Neutrophil (primary cell): ENCODE measurements at regions not wholly inside any gene's neighbourhood (a gene's known extent, or its start where the extent isn't known, plus 50 kb on each side); places are given as distances from the start of the nearest gene placed in this dataset.

Experiments
- H3K27ac ChIP-seq: fragments of 200-600 bp; sonication (generic); 2 replicates; pipeline ENCODE4 v1.5.1; 2016; ENCODE audit warnings: mild to moderate bottlenecking, moderate library complexity
- H3K27me3 ChIP-seq: fragments of 200-600 bp; sonication (generic); 2 replicates; pipeline ENCODE4 v1.6.0; 2016; ENCODE audit warnings: mild to moderate bottlenecking
- H3K36me3 ChIP-seq: fragments of 200-600 bp; sonication (generic); 2 replicates; pipeline ENCODE4 v1.5.1; 2017
- H3K4me1 ChIP-seq, 2 experiments: fragments of 200-600 bp in 1 of 2; sonication (generic) in 1 of 2; 1 replicate in 1 of 2; 2 replicates in 1 of 2; pipeline versions ENCODE4 v1.5.1 to v1.6.1; 2013 to 2016; ENCODE audit warnings: low read depth in 1 of 2, low read length in 1 of 2, mild to moderate bottlenecking in 1 of 2, moderate library complexity in 1 of 2; ENCODE audit not compliant: control insufficient read depth in 1 of 2, insufficient read depth in 1 of 2
- H3K4me3 ChIP-seq, 2 experiments: fragments of 200-600 bp in 1 of 2; sonication (generic) in 1 of 2; 1 replicate in 1 of 2; 2 replicates in 1 of 2; pipeline ENCODE4 v1.5.1; 2013 to 2016; ENCODE audit warnings: low read depth in 1 of 2, low read length in 1 of 2, mild to moderate bottlenecking in 1 of 2, moderate library complexity in 1 of 2
- H3K9me3 ChIP-seq: fragments of 200-600 bp; sonication (generic); 2 replicates; pipeline ENCODE4 v1.5.1; 2016
- TF ChIP-seq, protein P1 (sequence below): fragments of 200-600 bp; sonication (generic); IDR thresholded peaks from 2 replicates; pipeline ENCODE4 v1.5.1; 2016; ENCODE audit warnings: antibody characterized with exemption

GRCh38 chr16:27701381-27701780 lies 151.4 kb downstream of the KATNIP start:
- H3K27ac ChIP-seq = no peak overlapping the region
- H3K4me3 ChIP-seq = no peak overlapping the region
- no peaks in the 10 kb centered on the region for H3K4me1 ChIP-seq
- no peaks in the 10 kb centered on the region for H3K9me3 ChIP-seq
- TF ChIP-seq, protein P1, sequence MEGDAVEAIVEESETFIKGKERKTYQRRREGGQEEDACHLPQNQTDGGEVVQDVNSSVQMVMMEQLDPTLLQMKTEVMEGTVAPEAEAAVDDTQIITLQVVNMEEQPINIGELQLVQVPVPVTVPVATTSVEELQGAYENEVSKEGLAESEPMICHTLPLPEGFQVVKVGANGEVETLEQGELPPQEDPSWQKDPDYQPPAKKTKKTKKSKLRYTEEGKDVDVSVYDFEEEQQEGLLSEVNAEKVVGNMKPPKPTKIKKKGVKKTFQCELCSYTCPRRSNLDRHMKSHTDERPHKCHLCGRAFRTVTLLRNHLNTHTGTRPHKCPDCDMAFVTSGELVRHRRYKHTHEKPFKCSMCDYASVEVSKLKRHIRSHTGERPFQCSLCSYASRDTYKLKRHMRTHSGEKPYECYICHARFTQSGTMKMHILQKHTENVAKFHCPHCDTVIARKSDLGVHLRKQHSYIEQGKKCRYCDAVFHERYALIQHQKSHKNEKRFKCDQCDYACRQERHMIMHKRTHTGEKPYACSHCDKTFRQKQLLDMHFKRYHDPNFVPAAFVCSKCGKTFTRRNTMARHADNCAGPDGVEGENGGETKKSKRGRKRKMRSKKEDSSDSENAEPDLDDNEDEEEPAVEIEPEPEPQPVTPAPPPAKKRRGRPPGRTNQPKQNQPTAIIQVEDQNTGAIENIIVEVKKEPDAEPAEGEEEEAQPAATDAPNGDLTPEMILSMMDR = no peak
- H3K27me3 ChIP-seq = no peaks in the 10 kb centered on the region
- H3K36me3 ChIP-seq = peaks cover 20% of the 10 kb centered on the region

GRCh38 chr16:27703121-27703520 lies 153.2 kb downstream of the KATNIP start:
- H3K9me3 ChIP-seq = no peaks in the 10 kb centered on the region
- no peak overlapping the region for H3K27ac ChIP-seq
- H3K27me3 ChIP-seq = no peaks in the 10 kb centered on the region
- TF ChIP-seq, protein P1 = no peak
- no peaks in the 10 kb centered on the region for H3K4me1 ChIP-seq
- peaks cover 20% of the 10 kb centered on the region for H3K36me3 ChIP-seq
- H3K4me3 ChIP-seq = no peak overlapping the region

GRCh38 chr16:27703545-27703944 lies 153.6 kb downstream of the KATNIP start:
- Histone ChIP-seq H3K27ac (no peak overlapping the region), H3K4me1 (no peaks in the 10 kb centered on the region), H3K27me3 (no peaks in the 10 kb centered on the region), H3K9me3 (no peaks in the 10 kb centered on the region), H3K36me3 (peaks cover 20% of the 10 kb centered on the region), H3K4me3 (no peak overlapping the region)
- TF ChIP-seq, protein P1 = no peak

GRCh38 chr16:27704252-27704651 lies 154.3 kb downstream of the KATNIP start:
- H3K27me3 ChIP-seq = no peaks in the 10 kb centered on the region
- no peaks in the 10 kb centered on the region for H3K9me3 ChIP-seq
- peaks cover 18% of the 10 kb centered on the region for H3K36me3 ChIP-seq
- no peak overlapping the region for H3K4me3 ChIP-seq
- TF ChIP-seq, protein P1 = no peak
- H3K4me1 ChIP-seq = no peaks in the 10 kb centered on the region
- no peak overlapping the region for H3K27ac ChIP-seq

DNA sequence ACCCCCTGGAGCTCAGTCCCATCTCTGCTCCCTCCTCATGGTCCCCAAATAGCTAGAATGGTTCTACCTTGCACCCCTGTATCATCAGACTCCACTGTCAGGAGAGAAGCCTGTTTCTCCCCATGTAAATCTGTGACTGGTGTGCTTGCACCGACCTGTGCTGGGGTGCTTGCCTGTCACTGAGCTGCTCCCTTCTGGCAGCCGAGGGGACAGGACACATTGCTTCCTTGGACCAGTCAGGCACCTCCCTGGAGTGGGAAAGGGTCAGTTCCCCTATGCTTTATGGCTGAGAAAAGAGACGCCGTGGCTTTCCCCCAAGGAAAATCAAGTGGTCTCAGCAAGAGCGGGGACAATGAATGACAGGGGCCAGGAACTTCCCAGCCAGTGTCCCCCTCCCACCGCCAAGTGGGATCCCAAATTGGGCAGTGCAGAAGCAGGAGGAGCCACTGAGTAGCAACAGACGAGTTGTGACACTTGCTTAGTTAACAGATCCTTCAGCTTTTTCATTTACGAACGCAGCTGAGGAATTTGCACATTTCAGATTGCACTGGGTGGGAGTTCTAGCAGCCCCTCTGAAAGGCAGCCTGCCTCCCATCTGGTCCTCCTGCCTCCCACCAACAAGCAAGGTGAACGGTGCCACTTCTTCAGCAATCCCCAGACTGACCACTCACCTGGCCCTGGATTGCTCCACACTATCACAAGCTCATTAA lies 156.4 kb downstream of the KATNIP start:
- Histone ChIP-seq H3K9me3 (no peaks in the 10 kb centered on the region), H3K4me3 (no peak overlapping the region), H3K27me3 (no peaks in the 10 kb centered on the region), H3K27ac (no peak overlapping the region), H3K36me3 (peaks cover 22% of the 10 kb centered on the region), H3K4me1 (no peaks in the 10 kb centered on the region)
- TF ChIP-seq, protein P1 = no peak
